HG03135 (cell line): ENCODE measurements at regions not wholly inside any gene's neighbourhood (a gene's known extent, or its start where the extent isn't known, plus 50 kb on each side); places are given as distances from the start of the nearest gene placed in this dataset.
A peak's percentile ranks its signal among the peaks of the same experiment; 100 is the strongest.
"Not testable (repeated sequence)": the region's sequence is repeated elsewhere in the genome, so short reads cannot be mapped to it uniquely, and the experiment has no call there.

ENCODE experiments used
- ATAC-seq: cut with Tn5 transposase; IDR thresholded peaks from one replicate; pipeline ENCODE4 v1.9.1; 2021; ENCODE audit warnings: mild to moderate bottlenecking, moderate library complexity; ENCODE audit not compliant: unreplicated experiment

DNA sequence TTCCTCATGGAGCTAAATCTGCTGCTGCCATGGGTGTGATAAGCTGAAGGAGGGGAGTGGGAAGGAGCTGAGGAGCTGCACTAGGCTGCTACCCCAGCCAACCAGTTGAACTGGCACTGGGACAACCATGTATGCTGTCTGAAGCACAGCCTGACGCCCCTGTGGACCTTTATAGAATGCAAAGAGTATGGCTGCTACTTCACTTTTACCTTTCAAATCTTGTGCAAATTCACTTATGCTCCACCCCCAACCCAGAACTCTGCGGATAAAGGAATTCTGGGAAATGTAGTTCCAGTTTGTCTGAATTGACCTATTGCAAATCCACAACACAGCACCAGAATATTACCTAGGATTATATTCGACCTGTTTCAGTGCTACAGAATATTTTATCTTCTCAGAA is 217.4 kb upstream of the SLC35B3 start:
- no peak for ATAC-seq

DNA sequence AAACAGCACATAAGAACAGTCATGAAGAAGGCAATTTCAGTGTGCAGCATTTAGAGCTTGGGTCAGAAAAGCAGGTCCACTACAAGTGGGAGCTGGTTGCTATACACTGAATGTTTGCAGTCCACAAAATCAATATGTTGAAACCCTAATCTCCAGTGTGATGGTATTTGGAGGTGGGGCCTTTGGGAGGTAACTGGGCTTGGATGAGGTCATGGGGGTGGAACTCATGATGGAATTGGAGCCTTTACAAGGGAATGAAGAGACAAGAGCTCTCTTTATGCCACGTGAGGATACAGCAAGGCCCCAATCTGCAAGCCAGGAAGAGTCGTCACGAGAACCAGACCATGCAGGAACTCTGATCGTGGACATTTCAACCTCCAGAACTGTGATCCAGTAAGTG is 216.7 kb upstream of the SLC35B3 start:
- ATAC-seq: no peak

DNA sequence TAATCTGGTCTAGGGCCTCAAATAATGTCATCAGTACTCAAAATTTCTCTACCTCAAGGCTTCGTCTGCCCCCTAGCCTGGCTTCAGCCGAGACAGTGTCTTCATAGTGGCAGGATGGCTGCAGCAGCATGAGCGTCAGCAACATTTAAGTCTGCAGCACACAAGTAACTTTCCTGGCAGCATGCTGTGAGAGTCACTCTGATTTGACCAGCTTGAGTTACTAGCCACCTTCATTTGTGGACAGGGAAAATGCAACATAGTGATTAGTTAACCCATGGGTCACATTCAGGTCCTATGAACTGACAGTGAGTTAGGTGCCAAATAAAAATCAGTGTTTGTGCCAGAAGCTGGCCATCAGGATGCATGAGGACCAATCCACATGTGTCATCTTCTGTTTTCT is 209.9 kb upstream of the SLC35B3 start:
- no peak for ATAC-seq

DNA sequence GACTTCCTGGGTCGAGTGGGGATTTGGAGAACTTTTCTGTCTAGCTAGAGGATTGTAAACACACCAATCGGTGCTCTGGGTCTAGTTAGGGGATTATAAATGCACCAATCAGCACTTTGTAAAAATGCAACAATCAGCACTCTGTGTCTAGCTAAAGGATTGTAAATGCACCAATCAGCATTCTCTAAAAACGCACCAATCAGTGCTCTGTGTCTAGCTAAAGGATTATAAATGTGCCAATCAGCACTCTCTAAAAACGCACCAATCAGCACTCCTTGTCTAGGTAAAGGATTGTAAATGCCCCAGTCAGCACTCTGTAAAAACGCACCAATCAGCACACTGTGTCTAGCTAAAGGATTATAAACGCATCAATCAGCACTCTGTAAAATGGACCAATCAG is 209.0 kb upstream of the SLC35B3 start:
- no peak for ATAC-seq

- no peak for ATAC-seq
Observed at GRCh38 chr6:8642854-8643253, 207.5 kb upstream of the SLC35B3 start.

DNA sequence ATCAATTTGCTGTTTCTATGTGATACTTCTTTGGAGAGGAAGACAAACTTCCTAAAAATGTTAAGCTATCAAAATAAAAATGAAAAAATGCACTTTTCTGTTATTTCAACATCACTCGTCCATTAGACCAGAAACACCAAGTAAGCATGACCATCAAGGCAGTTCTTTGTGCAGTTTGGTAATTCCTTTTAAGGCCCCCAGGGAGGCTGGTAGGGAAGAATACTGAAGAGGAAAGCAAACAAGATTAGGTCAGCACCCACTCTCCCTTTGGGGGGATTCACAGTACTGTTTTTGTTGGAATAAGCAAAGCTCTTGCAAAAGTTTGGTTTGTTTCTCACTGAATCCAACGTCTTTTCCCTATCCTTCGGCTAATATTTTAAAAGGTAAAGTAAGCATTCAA is 206.8 kb upstream of the SLC35B3 start:
- no peak for ATAC-seq

DNA sequence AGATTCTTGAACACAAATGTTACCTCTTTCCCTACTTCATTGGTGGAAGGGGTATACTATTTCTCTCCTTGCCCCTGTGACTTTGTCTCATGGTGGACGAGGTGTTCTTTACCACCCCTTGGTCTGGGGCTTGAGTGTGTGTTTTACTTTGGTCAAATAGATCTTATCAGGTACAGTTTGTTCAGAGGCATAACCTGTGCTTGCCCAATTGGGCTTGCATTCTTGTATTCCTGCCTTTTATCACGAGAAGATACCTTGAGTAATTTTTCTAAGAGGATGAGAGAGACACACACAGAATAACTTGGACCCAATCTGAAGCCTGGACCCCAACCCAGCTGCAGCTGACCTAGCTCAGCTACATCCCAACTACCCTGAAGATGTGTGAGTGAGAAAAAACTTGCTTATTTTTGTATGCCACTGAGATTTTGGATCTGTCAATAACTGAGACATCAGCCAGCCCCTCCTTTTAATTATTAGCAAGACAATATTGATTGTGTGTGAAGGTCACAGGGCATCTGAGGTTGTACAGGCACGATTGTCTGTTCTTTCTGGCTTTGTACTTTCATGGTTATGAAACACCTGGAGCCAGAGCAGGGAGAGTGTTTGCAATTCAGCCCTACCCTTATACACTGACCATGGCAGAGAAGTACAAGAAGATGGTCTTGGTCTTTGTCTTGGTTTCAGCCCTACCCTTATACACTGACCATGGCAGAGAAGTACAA is 204.7 kb upstream of the SLC35B3 start:
- ATAC-seq: no peak

DNA sequence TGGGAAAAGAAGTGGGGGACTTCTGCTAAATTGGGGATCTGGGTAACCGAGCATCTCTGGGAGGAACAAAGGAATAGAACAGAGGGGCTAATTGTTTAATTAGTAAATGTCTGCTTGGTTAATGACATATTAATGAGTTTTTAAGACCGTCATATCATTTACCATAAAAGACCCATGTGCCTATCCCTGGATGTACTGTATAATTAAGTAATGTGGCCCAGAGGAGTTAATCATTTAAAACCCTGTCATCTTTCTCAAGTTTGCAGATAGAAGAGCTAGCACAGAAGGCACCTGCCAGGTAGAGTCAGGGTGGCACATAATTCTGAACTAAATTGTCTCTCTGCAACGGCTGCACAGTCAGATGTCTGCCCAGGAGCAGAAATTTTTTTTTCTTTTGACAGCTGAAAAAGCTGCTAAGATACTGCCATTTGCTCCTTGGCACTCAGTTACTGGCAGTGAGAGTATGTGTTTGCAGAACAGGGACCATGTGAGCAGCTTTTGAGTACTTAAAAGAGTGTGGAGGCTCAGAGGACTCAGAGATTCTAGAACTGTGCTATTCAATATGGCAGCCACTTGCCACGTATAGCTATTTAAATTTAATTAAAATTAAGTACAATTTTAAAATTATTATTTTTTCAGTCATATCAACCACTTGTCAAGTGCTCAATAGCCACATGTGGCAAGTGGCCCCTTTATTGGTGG is 202.7 kb upstream of the SLC35B3 start:
- no peak for ATAC-seq

- no peak for ATAC-seq
Observed at GRCh38 chr6:8633762-8634161, 198.4 kb upstream of the SLC35B3 start.

DNA sequence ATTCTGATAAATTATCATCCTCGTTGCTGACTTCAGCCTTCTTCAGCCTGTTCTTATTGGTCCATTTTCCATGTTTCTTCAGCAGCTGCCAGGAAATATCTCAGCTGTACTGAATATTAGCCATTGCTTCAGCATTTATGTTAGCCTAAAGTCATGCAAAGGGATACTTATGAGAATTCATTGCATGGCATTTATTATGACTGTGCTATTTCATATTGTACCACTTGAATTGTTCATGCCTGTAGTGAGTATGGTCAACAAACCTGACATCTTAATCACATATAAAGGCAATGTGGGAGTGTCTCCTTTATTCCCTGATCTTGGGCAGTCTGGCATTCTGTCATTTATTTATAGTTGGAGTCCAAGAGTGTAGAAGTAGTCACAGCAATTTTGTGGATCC is 193.4 kb upstream of the SLC35B3 start:
- no peak for ATAC-seq

- no peak for ATAC-seq
Observed at GRCh38 chr6:8628063-8628462, 192.7 kb upstream of the SLC35B3 start.

DNA sequence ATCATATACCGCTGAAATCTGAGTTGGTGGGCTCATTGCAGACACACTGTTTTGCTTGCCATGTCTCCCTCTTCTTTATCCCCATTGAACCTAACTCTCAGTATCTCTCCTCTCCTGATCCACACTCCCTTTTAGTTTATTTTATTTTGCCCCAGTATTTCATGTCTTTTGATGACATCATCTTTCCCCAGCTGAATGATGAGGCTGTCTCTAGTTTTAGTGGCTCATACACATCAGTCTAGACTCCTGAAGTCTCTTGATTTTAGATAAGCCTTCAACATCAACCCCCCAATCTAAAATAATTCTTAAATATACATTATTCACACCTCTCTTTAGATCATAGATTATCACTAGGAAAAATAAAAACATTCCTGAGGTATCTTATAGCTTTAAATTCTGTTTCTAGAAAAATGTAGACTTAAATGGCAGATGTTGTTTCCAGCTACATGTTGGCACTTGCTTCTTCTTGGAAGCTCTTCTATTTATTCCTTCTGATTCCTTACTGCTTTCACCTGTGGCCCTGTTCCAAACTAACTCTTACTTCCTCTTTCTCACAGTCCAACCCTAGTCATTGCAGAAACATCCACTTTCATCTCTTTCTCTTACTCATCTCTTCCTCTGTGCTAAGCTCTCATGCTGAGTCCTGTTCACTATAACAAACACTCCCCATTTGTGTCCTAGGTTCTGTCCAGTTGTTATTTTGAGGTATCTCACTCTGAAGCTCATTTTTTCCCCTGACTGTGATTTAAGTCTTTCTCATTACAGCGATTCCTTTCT is 191.9 kb upstream of the SLC35B3 start:
- peak; percentile 86 for ATAC-seq

GRCh38 chr6:8624665-8625064 is 189.3 kb upstream of the SLC35B3 start:
- no peak for ATAC-seq

- no peak for ATAC-seq
Observed at GRCh38 chr6:8623441-8623840, 188.1 kb upstream of the SLC35B3 start.

- no peak for ATAC-seq
Observed at GRCh38 chr6:8619853-8620252, 184.5 kb upstream of the SLC35B3 start.

DNA sequence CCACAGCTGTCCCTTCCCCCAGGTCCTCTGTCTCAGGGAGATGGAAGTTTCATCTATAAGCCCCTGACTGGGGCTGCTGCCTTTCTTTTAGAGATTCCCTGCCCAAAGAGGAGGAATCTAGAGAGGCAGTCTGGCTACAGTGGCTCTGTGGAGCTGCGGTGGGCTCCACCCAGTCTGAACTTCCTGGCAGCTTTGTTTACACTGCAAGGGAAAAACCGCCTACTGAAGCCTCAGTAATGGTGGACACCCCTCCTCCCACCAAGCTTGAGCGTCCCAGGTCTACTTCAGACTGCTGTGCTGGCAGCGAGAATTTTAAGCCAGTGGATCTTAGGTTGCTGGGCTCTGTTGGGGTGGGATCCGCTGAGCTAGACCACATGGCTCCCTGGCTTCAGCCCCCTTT is 184.1 kb upstream of the SLC35B3 start:
- not testable (repeated sequence) for ATAC-seq

GRCh38 chr6:8608737-8609136 is 173.4 kb upstream of the SLC35B3 start:
- no peak for ATAC-seq

GRCh38 chr6:8589941-8590729 is 154.8 kb upstream of the SLC35B3 start:
- ATAC-seq: no peak

DNA sequence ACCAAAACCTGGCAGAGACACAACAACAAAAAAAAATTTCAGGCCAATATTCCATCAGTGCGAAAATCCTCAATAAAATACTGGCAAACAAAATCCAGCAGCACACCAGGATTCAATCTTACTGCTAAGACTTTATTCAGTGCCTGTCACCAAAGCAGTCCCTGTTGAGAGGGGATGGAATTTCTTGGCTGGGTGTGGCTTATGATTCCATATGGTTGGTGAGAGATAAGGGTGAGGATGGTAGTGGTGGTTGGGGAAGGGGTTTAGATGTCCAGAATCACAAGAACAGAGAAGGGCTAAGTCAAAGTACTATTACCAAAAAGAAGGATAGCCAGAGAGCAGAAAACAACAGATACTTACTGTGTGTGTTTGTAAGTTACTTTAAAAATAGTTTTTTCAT is 152.8 kb upstream of the SLC35B3 start:
- ATAC-seq: no peak

DNA sequence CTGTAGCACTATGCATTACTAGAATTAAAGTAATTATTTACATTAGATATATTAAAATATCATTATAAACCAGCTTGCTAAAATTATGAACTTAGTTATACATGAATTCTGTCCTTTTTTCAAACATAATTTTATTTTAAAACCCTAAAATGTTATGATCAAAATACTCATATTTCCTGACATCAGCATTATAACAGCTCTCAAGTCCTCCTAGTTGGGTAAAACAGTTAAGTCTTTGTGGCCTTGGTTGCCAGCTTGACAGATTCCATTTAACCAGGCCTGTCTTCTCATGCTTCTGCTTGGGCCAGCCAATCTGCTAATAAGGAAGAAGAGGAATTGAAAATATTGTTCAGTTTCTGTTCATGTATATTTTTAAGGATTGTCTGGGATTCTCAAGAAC is 147.9 kb upstream of the SLC35B3 start:
- ATAC-seq: no peak

- no peak for ATAC-seq
Observed at GRCh38 chr6:8579372-8579771, 144.0 kb upstream of the SLC35B3 start.
